ENCODE measurements at regions not wholly inside any gene's neighbourhood (a gene's known extent, or its start where the extent isn't known, plus 50 kb on each side); places are given as distances from the start of the nearest gene placed in this dataset.
A peak's percentile ranks its signal among the peaks of the same experiment; 100 is the strongest.

GRCh38 chr5:118628660-118629354, 359.5 kb downstream of the DTWD2 start:
- TF ChIP-seq ZFX (IDR thresholded peaks at IDR 0.05; ENCODE audit: borderline replicate concordance) = no peak
- no peak for TF ChIP-seq CTCF (IDR thresholded peaks at IDR 0.05)
- H3K27ac ChIP-seq = no peak overlapping the region

GRCh38 chr5:118620233-118620632, 368.1 kb downstream of the DTWD2 start:
- no peak for TF ChIP-seq ZFX (IDR thresholded peaks at IDR 0.05; ENCODE audit: borderline replicate concordance)
- TF ChIP-seq CTCF (IDR thresholded peaks at IDR 0.05) = no peak
- H3K27ac ChIP-seq = no peak overlapping the region

GRCh38 chr5:118619823-118620222, 368.5 kb downstream of the DTWD2 start:
- no peak for TF ChIP-seq CTCF (IDR thresholded peaks at IDR 0.05)
- no peak for TF ChIP-seq ZFX (IDR thresholded peaks at IDR 0.05; ENCODE audit: borderline replicate concordance)
- no peak overlapping the region for H3K27ac ChIP-seq

- TF ChIP-seq ZFX (IDR thresholded peaks at IDR 0.05; ENCODE audit: borderline replicate concordance) = no peak
- no peak for TF ChIP-seq CTCF (IDR thresholded peaks at IDR 0.05)
- H3K27ac ChIP-seq = no peak overlapping the region
Measured at GRCh38 chr5:118616281-118616680, 372.1 kb downstream of the DTWD2 start.

- no peak overlapping the region for H3K27ac ChIP-seq
- no peak for TF ChIP-seq ZFX (IDR thresholded peaks at IDR 0.05; ENCODE audit: borderline replicate concordance)
- TF ChIP-seq CTCF (IDR thresholded peaks at IDR 0.05) = no peak
Measured at GRCh38 chr5:118614731-118615456, 373.5 kb downstream of the DTWD2 start.

GRCh38 chr5:118611332-118611945, 376.9 kb downstream of the DTWD2 start:
- H3K27ac ChIP-seq = no peak overlapping the region
- TF ChIP-seq ZFX (IDR thresholded peaks at IDR 0.05; ENCODE audit: borderline replicate concordance) = no peak
- TF ChIP-seq CTCF (IDR thresholded peaks at IDR 0.05) = peak; percentile 94

- no peak overlapping the region for H3K27ac ChIP-seq
Measured at GRCh38 chr5:118606940-118607339, 381.4 kb downstream of the DTWD2 start.

More at GRCh38 chr5:118606940-118607339, 381.4 kb downstream of the DTWD2 start:
- TF ChIP-seq ZFX (IDR thresholded peaks at IDR 0.05; ENCODE audit: borderline replicate concordance) (no peak), CTCF (IDR thresholded peaks at IDR 0.05) (no peak)

Data from 22Rv1 (cell line).